NCI-H460 (cell line): ENCODE measurements at regions not wholly inside any gene's neighbourhood (a gene's known extent, or its start where the extent isn't known, plus 50 kb on each side); places are given as distances from the start of the nearest gene placed in this dataset.

Experiments used
- DNase-seq: peaks from one replicate; pipeline ENCODE4 v3.0.0-alpha.2; 2016; ENCODE audit warnings: low read depth; ENCODE audit errors: extremely low read depth

GRCh38 chr14:27075503-27075902 is 477.7 kb upstream of the NOVA1 start:
- DNase-seq: no peak

DNA sequence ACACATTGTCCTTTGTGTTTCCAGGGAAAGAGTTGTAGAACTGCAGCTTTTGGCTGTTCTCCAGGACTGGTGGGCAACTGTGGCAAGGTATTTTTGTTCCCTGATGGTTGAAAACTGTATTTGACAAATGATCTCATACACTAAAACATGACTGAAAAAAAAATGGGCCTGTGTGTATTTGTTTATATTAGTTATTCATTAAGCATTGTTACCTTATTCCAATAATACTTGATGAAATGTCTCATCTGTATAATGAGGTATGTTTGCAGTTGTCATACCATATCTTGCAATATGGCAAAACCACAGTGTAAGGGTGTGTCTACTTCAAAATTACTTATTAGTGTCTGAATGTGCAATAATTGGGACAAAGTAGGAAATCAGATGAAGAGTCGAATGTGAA is 479.4 kb upstream of the NOVA1 start:
- DNase-seq: no peak

GRCh38 chr14:27077710-27078109 is 479.9 kb upstream of the NOVA1 start:
- no peak for DNase-seq

- no peak for DNase-seq
Observed at GRCh38 chr14:27078191-27078590, 480.4 kb upstream of the NOVA1 start.

- DNase-seq: no peak
Observed at GRCh38 chr14:27079716-27080115, 481.9 kb upstream of the NOVA1 start.

GRCh38 chr14:27085500-27085899 is 487.7 kb upstream of the NOVA1 start:
- DNase-seq: no peak

DNA sequence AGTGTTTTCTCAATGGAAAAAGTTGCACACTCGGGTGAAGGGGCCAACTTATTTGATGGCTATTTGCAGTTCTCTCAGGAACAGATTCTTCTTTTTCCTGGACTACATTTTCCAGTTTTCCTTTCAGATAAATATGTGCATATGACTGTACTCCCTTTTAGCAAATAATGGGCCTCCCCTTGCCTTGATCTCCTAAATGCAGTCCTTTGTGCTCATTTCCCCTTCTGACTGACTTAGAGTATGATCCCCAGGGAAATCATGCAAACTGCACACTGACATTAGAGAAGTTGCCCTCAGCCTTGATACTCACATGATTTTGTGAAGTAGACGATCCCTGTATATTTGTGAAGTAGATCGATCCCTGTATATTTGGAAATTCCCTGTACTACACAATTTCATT is 492.9 kb upstream of the NOVA1 start:
- no peak for DNase-seq

DNA sequence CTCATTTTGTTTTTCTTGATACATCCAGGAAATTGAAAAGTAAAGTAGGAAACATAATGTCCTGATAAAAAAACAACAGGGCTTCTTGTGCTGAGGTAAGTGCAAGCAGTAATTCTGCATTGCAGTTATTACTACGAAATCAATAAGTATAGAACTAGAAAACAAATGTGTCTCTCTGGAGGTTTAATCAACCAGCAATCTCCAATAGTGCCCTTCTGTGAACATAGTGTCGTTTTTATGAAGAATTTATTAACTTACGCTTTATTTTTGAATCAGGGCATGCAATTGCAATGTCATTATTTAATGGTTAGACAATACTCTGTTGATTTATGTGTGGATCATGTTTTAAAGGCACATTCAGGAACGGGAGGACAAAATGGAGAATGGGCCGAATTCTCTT is 494.1 kb upstream of the NOVA1 start:
- DNase-seq: no peak

GRCh38 chr14:27096091-27096490 is 498.3 kb upstream of the NOVA1 start:
- no peak for DNase-seq

- DNase-seq: no peak
Observed at GRCh38 chr14:27098451-27098850, 500.6 kb upstream of the NOVA1 start.

DNA sequence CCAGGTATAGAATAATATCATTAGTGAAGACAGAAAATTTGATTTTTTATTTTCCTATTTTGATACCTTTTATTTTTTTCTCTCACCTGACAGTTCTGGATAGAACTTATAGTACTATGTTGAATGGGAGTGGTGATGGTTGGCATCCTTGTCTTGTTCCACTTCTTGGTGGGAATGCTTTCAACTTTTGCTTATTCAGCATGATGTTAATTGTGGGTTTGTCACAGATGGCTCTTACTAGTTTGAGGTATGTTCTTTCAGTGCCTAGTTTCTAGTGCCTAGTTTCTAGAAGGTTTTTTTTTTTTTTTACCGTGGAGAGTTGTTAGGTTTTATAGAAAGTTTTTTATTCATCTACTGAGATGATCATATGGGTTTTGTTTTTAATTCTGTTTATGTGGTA is 516.3 kb upstream of the NOVA1 start:
- no peak for DNase-seq

- no peak for DNase-seq
Observed at GRCh38 chr14:27123162-27123561, 525.3 kb upstream of the NOVA1 start.

GRCh38 chr14:27127838-27128237 is 530.0 kb upstream of the NOVA1 start:
- no peak for DNase-seq

GRCh38 chr14:27134200-27134599 is 536.4 kb upstream of the NOVA1 start:
- DNase-seq: no peak

GRCh38 chr14:27145170-27145569 is 547.3 kb upstream of the NOVA1 start:
- DNase-seq: no peak

- no peak for DNase-seq
Observed at GRCh38 chr14:27148143-27148542, 550.3 kb upstream of the NOVA1 start.

DNA sequence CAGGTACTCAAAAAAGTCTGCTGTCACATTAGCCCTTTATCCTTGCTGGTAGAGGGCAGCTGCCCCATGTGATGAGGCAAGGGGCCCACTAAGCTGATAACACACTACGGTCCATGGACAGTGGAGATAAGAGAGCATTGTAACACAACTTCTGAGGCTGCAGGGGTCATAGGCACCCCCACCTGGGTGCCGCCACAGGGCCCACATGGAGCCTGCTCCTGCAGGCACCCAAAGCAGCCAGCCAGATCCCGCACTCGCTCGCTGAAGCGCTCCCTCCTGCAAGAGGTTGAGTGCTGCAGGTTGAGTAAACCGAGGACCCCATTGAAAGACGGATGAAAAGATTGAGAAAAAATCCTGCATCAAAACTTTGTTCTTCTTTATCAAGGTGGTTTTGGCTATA is 566.3 kb upstream of the NOVA1 start:
- no peak for DNase-seq

DNA sequence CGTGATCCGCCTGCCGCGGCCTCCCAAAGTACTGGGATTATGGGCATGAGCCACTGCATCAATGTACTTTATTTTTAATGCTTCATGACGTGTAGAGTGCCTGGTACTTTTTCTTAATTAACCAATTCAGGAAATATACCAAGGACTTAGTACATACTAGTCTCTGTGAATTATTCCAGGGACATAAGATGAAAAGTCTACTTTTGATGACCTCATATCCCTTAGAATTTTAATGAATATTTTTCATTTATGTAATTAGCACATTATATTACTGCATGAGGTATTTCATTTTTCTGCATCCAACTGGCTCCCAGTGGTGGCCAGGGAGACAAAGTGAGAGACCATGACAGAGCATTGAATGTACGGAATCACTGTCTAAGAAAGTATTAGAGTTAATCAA is 577.7 kb upstream of the NOVA1 start:
- no peak for DNase-seq

DNA sequence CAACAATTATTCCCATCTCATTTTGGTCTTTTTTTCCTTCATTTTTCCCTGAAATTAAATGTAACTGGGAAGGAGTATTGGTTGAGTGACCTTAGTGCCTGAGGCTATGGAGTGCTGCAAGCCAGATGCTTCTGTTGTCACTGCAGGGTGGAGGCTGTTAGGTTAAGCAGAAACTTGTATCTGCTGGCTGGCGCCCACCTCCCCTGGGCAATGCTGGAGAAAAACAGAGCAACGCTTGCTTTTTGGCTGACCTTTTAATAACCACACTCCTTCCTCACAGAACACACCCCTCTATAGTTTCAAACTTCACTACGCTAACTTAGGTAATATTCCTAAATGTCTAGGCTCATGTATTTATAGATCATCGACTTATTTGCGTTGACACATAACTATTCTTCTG is 583.5 kb upstream of the NOVA1 start:
- DNase-seq: no peak

- peak; percentile 3 for DNase-seq
Observed at GRCh38 chr14:27184427-27184826, 586.6 kb upstream of the NOVA1 start.

GRCh38 chr14:27186048-27186447 is 588.2 kb upstream of the NOVA1 start:
- DNase-seq: no peak

DNA sequence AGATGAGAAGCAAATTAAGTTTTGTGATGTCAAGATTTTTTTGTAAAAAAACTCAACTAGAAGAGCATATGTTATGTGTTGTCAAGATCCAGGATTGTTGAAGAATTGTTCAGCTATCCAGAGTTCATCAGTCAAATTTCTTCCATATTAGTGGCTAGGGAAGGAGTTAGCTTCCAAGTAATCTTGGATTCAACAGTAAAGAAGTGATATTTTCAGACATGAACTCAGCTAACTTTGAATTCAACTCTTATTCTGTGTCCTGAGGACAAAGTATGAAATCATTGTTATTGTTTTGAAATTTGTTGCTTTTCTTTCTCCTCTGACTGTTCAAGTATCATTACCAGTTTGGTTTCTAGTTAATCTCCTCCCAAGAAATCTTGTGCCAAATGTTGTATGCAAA is 589.3 kb upstream of the NOVA1 start:
- DNase-seq: no peak

DNA sequence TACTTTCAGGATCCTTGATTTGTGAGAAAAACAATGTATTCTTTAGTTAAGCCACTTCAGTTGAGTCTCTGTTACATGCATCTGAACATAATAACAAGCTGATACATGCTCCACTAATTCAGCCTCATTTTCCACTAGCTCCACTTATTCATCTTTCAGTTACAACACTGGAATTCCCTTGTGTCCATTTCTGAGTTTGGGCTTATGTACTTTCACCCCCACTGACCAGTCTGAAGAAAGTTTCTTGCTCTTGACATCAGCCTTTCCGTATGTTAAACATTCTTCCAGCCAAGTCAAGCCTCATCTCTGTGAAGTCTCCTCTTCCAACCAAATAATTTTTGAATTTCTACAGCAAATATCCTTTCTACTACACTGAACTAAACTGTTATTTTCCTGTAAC is 592.5 kb upstream of the NOVA1 start:
- no peak for DNase-seq

- no peak for DNase-seq
Observed at GRCh38 chr14:27199272-27199671, 601.4 kb upstream of the NOVA1 start.
